ENCODE measurements at regions not wholly inside any gene's neighbourhood (a gene's known extent, or its start where the extent isn't known, plus 50 kb on each side); places are given as distances from the start of the nearest gene placed in this dataset.

- H3K4me1 Mint-ChIP-seq: no peaks in the 10 kb centered on the region
- peak; percentile 79 for TF ChIP-seq CTCF (conservative IDR thresholded peaks at IDR 0.05)
These were observed 60.0 kb upstream of the BANK1 start for GRCh38 chr4:101730291-101731117.

GRCh38 chr4:101727238-101727637, 63.3 kb upstream of the BANK1 start:
- no peak overlapping the region for H3K4me3 Mint-ChIP-seq
- peaks cover 3% of the 10 kb centered on the region for H3K9me3 Mint-ChIP-seq

More at GRCh38 chr4:101730291-101731117, 60.0 kb upstream of the BANK1 start:
- peak; percentile 24 for DNase-seq (ENCODE audit: low read depth, low spot score)
- H3K27me3 Mint-ChIP-seq (ENCODE audit: low read depth): no peaks in the 10 kb centered on the region
- no peak overlapping the region for H3K4me3 Mint-ChIP-seq
- no peaks in the 10 kb centered on the region for H3K36me3 Mint-ChIP-seq (ENCODE audit: low read depth)
- peaks cover 3% of the 10 kb centered on the region for H3K9me3 Mint-ChIP-seq
- H3K27ac Mint-ChIP-seq (ENCODE audit: unreplicated experiment): no peak overlapping the region

GRCh38 chr4:101724093-101724492, 66.4 kb upstream of the BANK1 start:
- no peaks in the 10 kb centered on the region for H3K27me3 Mint-ChIP-seq (ENCODE audit: low read depth)
- no peak for TF ChIP-seq CTCF (conservative IDR thresholded peaks at IDR 0.05)
- H3K4me3 Mint-ChIP-seq: no peak overlapping the region
- H3K4me1 Mint-ChIP-seq: no peaks in the 10 kb centered on the region
- H3K36me3 Mint-ChIP-seq (ENCODE audit: low read depth): no peaks in the 10 kb centered on the region
- DNase-seq (ENCODE audit: low read depth, low spot score): no peak
- H3K27ac Mint-ChIP-seq (ENCODE audit: unreplicated experiment): no peak overlapping the region
- no peaks in the 10 kb centered on the region for H3K9me3 Mint-ChIP-seq

More at GRCh38 chr4:101727238-101727637, 63.3 kb upstream of the BANK1 start:
- DNase-seq (ENCODE audit: low read depth, low spot score): no peak
- Mint-ChIP-seq H3K27ac (ENCODE audit: unreplicated experiment) (no peak overlapping the region), H3K36me3 (ENCODE audit: low read depth) (no peaks in the 10 kb centered on the region), H3K4me1 (no peaks in the 10 kb centered on the region), H3K27me3 (ENCODE audit: low read depth) (no peaks in the 10 kb centered on the region)
- no peak for TF ChIP-seq CTCF (conservative IDR thresholded peaks at IDR 0.05)

GRCh38 chr4:101718810-101719209, 71.7 kb upstream of the BANK1 start:
- Mint-ChIP-seq H3K36me3 (ENCODE audit: low read depth) (peaks cover 5% of the 10 kb centered on the region), H3K27ac (ENCODE audit: unreplicated experiment) (no peak overlapping the region), H3K4me1 (no peaks in the 10 kb centered on the region), H3K4me3 (no peak overlapping the region), H3K9me3 (peaks cover 18% of the 10 kb centered on the region), H3K27me3 (ENCODE audit: low read depth) (no peaks in the 10 kb centered on the region)
- TF ChIP-seq CTCF (conservative IDR thresholded peaks at IDR 0.05): no peak
- no peak for DNase-seq (ENCODE audit: low read depth, low spot score)

- TF ChIP-seq CTCF (conservative IDR thresholded peaks at IDR 0.05): no peak
- Mint-ChIP-seq H3K9me3 (peaks cover 10% of the 10 kb centered on the region), H3K27ac (ENCODE audit: unreplicated experiment) (no peak overlapping the region), H3K4me3 (no peak overlapping the region), H3K36me3 (ENCODE audit: low read depth) (peaks cover 5% of the 10 kb centered on the region), H3K27me3 (ENCODE audit: low read depth) (no peaks in the 10 kb centered on the region), H3K4me1 (no peaks in the 10 kb centered on the region)
- DNase-seq (ENCODE audit: low read depth, low spot score): no peak
These were observed 78.8 kb upstream of the BANK1 start for GRCh38 chr4:101711590-101712260.

Data from neural crest cell (in vitro differentiated cells).